ENCODE measurements at regions not wholly inside any gene's neighbourhood (a gene's known extent, or its start where the extent isn't known, plus 50 kb on each side); places are given as distances from the start of the nearest gene placed in this dataset.

- no peak for DNase-seq
These were observed 197.3 kb downstream of the PTEN start for GRCh38 chr10:88060762-88061161.

GRCh38 chr10:88062385-88062784, 199.0 kb downstream of the PTEN start:
- DNase-seq, result no peak

GRCh38 chr10:88062798-88063472, 199.5 kb downstream of the PTEN start:
- no peak for DNase-seq

GRCh38 chr10:88063861-88064557, 200.6 kb downstream of the PTEN start:
- no peak for DNase-seq

GRCh38 chr10:88064608-88065382, 201.4 kb downstream of the PTEN start:
- no peak for DNase-seq

- no peak for DNase-seq
These were observed 202.1 kb downstream of the PTEN start for GRCh38 chr10:88065383-88066049.

GRCh38 chr10:88066319-88066718, 202.9 kb downstream of the PTEN start:
- DNase-seq, result no peak

GRCh38 chr10:88066876-88067275, 203.5 kb downstream of the PTEN start:
- DNase-seq, result no peak

GRCh38 chr10:88067737-88068136, 204.3 kb downstream of the PTEN start:
- DNase-seq, result no peak

- no peak for DNase-seq
These were observed 205.9 kb downstream of the PTEN start for GRCh38 chr10:88069338-88069737.

- DNase-seq, result no peak
These were observed 206.9 kb downstream of the PTEN start for GRCh38 chr10:88070080-88070880.

GRCh38 chr10:88071879-88072278, 208.5 kb downstream of the PTEN start:
- DNase-seq, result no peak

- DNase-seq, result no peak
These were observed 210.3 kb downstream of the PTEN start for GRCh38 chr10:88073682-88074081.

- DNase-seq, result no peak
These were observed 211.5 kb downstream of the PTEN start for GRCh38 chr10:88074971-88075370.

- DNase-seq, result no peak
These were observed 212.8 kb downstream of the PTEN start for GRCh38 chr10:88076027-88076880.

GRCh38 chr10:88077977-88078376, 214.6 kb downstream of the PTEN start:
- DNase-seq, result no peak

GRCh38 chr10:88080213-88080612, 216.8 kb downstream of the PTEN start:
- no peak for DNase-seq

GRCh38 chr10:88081457-88082054, 218.1 kb downstream of the PTEN start:
- DNase-seq, result no peak

- no peak for DNase-seq
These were observed 219.0 kb downstream of the PTEN start for GRCh38 chr10:88082391-88082790.

- no peak for DNase-seq
These were observed 219.6 kb downstream of the PTEN start for GRCh38 chr10:88082806-88083596.
